DOHH2 (cell line): ENCODE measurements at regions not wholly inside any gene's neighbourhood (a gene's known extent, or its start where the extent isn't known, plus 50 kb on each side); places are given as distances from the start of the nearest gene placed in this dataset.

Experiments
- H3F3A ChIP-seq: fragments of 200-600 bp; sonication (generic), shearing (Covaris generic); 2 replicates; pipeline ENCODE4 v1.6.0; 2016; ENCODE audit warnings: antibody characterized with exemption, mild to moderate bottlenecking; ENCODE audit not compliant: control insufficient read depth, insufficient read depth
- H3K27ac ChIP-seq: fragments of 200-600 bp; sonication (generic); 2 replicates; pipeline ENCODE4 v1.5.1; 2014; ENCODE audit warnings: low read depth, mild to moderate bottlenecking, low read length, moderate library complexity
- H3K27me3 ChIP-seq: fragments of 200-600 bp; sonication (generic); 2 replicates; pipeline ENCODE4 v1.6.1; 2014; ENCODE audit warnings: mild to moderate bottlenecking, low read length, mixed read lengths; ENCODE audit not compliant: control insufficient read depth
- H3K36me3 ChIP-seq: fragments of 200-600 bp; sonication (generic); 2 replicates; pipeline ENCODE4 v1.6.1; 2014; ENCODE audit warnings: mild to moderate bottlenecking, low read length, moderate library complexity, mixed read lengths; ENCODE audit not compliant: control insufficient read depth
- H3K4me1 ChIP-seq: fragments of 200-600 bp; sonication (generic); 2 replicates; pipeline ENCODE4 v1.6.1; 2014; ENCODE audit warnings: mild to moderate bottlenecking, low read length, mixed read lengths; ENCODE audit not compliant: control insufficient read depth
- H3K4me2 ChIP-seq: fragments of 200-600 bp; sonication (generic); 2 replicates; pipeline ENCODE4 v1.6.0; 2014; ENCODE audit warnings: mild to moderate bottlenecking, low read length, moderate library complexity
- H3K4me3 ChIP-seq: fragments of 200-600 bp; sonication (generic); 2 replicates; pipeline ENCODE4 v1.5.1; 2014; ENCODE audit warnings: mild to moderate bottlenecking, low read length, mixed read lengths
- H3K79me2 ChIP-seq: fragments of 200-600 bp; sonication (generic); 2 replicates; pipeline ENCODE4 v1.6.1; 2014; ENCODE audit warnings: mild to moderate bottlenecking, low read length, mixed read lengths; ENCODE audit not compliant: control insufficient read depth
- H3K9me2 ChIP-seq: fragments of 200-600 bp; sonication (generic); replicated peaks from 2 replicates; pipeline ENCODE4 v1.6.1; 2014; ENCODE audit warnings: mild to moderate bottlenecking, low read length, mixed read lengths; ENCODE audit not compliant: control insufficient read depth
- H3K9me3 ChIP-seq: fragments of 200-600 bp; sonication (generic); 2 replicates; pipeline ENCODE4 v1.6.1; 2014; ENCODE audit warnings: antibody characterized with exemption, low read length, mixed read lengths; ENCODE audit not compliant: control insufficient read depth, insufficient read depth
- H4K20me1 ChIP-seq: fragments of 200-600 bp; sonication (generic); 2 replicates; pipeline ENCODE4 v1.6.0; 2014; ENCODE audit warnings: low read depth, mild to moderate bottlenecking, antibody characterized with exemption, low read length, moderate library complexity; ENCODE audit not compliant: control insufficient read depth, insufficient read depth
- CTCF ChIP-seq: fragments of 200-600 bp; sonication (generic); IDR thresholded peaks from one replicate; pipeline ENCODE4 v1.5.1; 2014; ENCODE audit warnings: antibody characterized with exemption, mild to moderate bottlenecking, low read depth, low read length; ENCODE audit not compliant: poor library complexity, severe bottlenecking
- EZH2phosphoT487 ChIP-seq: fragments of 200-600 bp; sonication (generic); IDR thresholded peaks from 2 replicates; pipeline ENCODE4 v1.6.1; 2017; ENCODE audit warnings: borderline replicate concordance, mild to moderate bottlenecking, antibody characterized with exemption, low read length, moderate library complexity, mixed read lengths

GRCh38 chr3:118559286-118559685 is 475.4 kb downstream of the IGSF11 start:
- Histone ChIP-seq H3F3A (no peaks in the 10 kb centered on the region), H3K27me3 (no peaks in the 10 kb centered on the region), H4K20me1 (no peaks in the 10 kb centered on the region), H3K27ac (no peak overlapping the region), H3K79me2 (no peaks in the 10 kb centered on the region), H3K36me3 (no peaks in the 10 kb centered on the region), H3K9me3 (no peaks in the 10 kb centered on the region), H3K9me2 (no peaks in the 10 kb centered on the region), H3K4me2 (no peak overlapping the region), H3K4me1 (no peaks in the 10 kb centered on the region), H3K4me3 (no peak overlapping the region)
- no peak for TF ChIP-seq EZH2phosphoT487
- TF ChIP-seq CTCF: no peak

GRCh38 chr3:118564800-118565199 is 469.8 kb downstream of the IGSF11 start:
- Histone ChIP-seq H3K4me3 (no peak overlapping the region), H4K20me1 (no peaks in the 10 kb centered on the region), H3K36me3 (no peaks in the 10 kb centered on the region), H3K79me2 (no peaks in the 10 kb centered on the region), H3K27ac (no peak overlapping the region), H3K9me2 (no peaks in the 10 kb centered on the region), H3K4me2 (no peak overlapping the region), H3K27me3 (no peaks in the 10 kb centered on the region), H3F3A (no peaks in the 10 kb centered on the region), H3K9me3 (no peaks in the 10 kb centered on the region), H3K4me1 (no peaks in the 10 kb centered on the region)
- TF ChIP-seq CTCF (no peak), EZH2phosphoT487 (no peak)

- no peaks in the 10 kb centered on the region for H3K79me2 ChIP-seq
- no peaks in the 10 kb centered on the region for H3K36me3 ChIP-seq
- TF ChIP-seq CTCF: no peak
- no peak for TF ChIP-seq EZH2phosphoT487
- no peak overlapping the region for H3K4me2 ChIP-seq
- no peaks in the 10 kb centered on the region for H3F3A ChIP-seq
- H3K27me3 ChIP-seq: no peaks in the 10 kb centered on the region
- no peaks in the 10 kb centered on the region for H3K4me1 ChIP-seq
- H3K9me3 ChIP-seq: no peaks in the 10 kb centered on the region; the same call in 1 of the 2 replicates
- H3K4me3 ChIP-seq: no peak overlapping the region
- no peaks in the 10 kb centered on the region for H3K9me2 ChIP-seq
- H3K27ac ChIP-seq: no peak overlapping the region
- no peaks in the 10 kb centered on the region for H4K20me1 ChIP-seq
These were observed 460.7 kb downstream of the IGSF11 start for GRCh38 chr3:118573912-118574311.
